HG02884 (cell line): ENCODE measurements at regions not wholly inside any gene's neighbourhood (a gene's known extent, or its start where the extent isn't known, plus 50 kb on each side); places are given as distances from the start of the nearest gene placed in this dataset.

Experiments used
- ATAC-seq: cut with Tn5 transposase; IDR thresholded peaks from one replicate; pipeline ENCODE4 v1.9.1; 2021; ENCODE audit warnings: mild to moderate bottlenecking, moderate library complexity; ENCODE audit not compliant: unreplicated experiment

DNA sequence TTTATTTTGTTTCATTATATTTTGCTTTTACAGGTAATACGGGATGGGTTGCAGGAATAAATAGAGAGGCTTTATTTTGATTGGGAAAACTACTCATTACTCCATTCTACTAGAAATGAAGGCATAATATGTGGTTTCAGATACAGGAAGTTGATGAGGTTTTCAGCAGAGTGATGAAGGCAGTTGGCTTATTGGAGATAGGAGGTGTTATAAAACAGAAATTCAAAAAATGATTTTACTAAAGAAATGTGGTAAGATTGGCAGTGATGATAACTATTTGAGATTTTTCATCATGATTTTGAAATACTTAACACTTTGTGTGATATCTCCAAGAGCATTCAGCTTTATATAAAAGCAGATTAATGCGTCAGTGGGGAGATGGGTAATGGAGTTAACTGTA is 1445.7 kb upstream of the CADM2 start:
- ATAC-seq, result no peak

DNA sequence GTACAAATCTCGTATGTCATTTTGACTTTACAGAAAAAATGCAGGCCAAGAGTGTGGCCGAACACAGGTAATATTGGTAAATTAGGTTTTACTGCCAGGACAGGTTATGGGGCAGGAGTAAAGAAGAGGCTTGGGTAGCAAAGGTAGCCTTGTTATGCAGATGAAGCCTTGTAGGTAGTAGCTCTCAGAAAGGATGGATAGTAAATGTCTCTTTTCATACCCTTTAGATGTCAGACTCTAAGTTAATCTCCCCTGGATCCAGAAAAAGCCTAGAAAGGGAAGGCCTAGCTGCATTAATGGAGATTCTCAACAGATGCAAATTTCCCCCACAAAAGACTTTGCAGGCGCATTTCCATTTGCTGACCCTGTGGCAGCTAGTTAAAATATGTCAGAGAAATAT is 1445.1 kb upstream of the CADM2 start:
- no peak for ATAC-seq

- ATAC-seq, result no peak
These were observed 1444.5 kb upstream of the CADM2 start for GRCh38 chr3:83514130-83514914.

- ATAC-seq, result no peak
These were observed 1443.7 kb upstream of the CADM2 start for GRCh38 chr3:83515123-83515522.

- ATAC-seq, result peak; percentile 91
These were observed 1435.2 kb upstream of the CADM2 start for GRCh38 chr3:83523470-83524073.

DNA sequence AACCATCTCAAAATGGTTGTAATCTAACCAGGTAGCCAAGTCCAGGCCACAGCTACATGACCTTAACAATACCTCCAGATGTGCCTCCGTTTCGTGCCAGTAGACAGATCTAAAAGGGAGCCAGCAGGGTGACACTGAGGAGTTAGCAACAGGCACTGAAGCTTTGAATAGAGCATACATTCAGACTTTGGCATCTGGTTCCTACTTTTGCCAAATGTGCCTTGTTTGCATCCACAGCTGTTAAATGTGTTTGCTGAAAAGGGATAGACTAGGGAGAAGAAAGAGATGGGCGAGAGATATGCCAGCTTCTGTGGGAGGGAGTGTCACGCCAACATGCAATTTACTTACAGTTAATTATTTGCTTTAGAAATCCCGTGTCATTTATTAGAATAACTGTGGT is 1433.9 kb upstream of the CADM2 start:
- no peak for ATAC-seq

DNA sequence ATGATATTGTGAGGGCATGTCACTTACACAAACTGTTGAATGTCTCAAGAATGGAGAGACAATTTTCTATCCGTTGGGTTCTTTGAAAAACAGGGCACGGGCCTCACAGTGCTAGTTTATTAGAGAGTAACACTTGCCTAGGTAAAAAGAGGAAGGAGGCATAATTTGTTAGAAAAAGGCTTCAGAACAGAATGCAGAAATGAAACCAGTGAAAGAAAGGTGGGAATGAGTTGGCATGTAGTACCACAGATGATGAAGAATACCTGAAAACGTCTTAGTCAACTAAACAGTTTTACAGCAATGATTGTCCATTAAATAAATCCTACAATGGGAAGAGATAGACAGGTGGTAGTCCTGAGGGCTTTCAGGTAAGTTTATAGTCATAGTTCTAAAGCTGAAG is 1399.7 kb upstream of the CADM2 start:
- no peak for ATAC-seq

DNA sequence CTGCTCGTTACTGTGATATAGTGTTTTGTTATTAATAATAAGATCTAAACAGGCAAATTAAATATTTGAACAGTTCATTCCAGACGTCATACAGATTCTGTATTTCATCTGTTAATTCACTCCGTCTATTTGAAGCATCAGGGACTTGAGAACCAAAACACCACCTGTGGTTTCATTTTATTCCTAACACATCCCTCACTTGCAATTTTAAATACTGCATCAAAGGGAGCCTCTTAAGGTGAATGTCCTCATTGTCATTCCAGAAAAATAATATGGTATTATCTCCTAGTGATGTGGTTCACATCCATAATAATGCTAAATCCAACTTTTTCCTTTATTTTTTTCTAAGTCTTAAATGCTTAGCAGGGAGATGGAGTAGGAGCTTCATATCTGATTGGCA is 1390.9 kb upstream of the CADM2 start:
- no peak for ATAC-seq

- no peak for ATAC-seq
These were observed 1377.2 kb upstream of the CADM2 start for GRCh38 chr3:83581546-83581945.

- no peak for ATAC-seq
These were observed 1357.1 kb upstream of the CADM2 start for GRCh38 chr3:83601704-83602103.

DNA sequence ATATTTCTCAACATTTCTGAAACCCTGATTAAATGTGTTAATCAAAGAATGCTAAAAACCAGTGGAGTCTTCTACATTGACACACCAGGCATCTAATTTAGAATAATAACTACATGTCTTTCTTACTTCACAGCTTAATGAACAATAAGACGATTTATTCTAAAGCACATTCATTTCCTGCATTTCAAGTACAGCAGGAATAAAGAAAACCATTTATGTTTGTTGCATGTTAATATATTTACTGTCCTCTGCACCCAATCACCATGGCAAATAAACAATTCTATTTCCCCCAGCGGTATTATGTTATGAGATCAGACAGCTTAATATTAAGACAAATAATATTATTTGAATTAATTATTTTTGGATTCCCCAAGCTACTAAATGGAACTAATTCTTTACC is 1336.3 kb upstream of the CADM2 start:
- ATAC-seq, result no peak

- no peak for ATAC-seq
These were observed 1333.5 kb upstream of the CADM2 start for GRCh38 chr3:83625261-83625660.

- no peak for ATAC-seq
These were observed 1330.3 kb upstream of the CADM2 start for GRCh38 chr3:83628471-83628870.

- no peak for ATAC-seq
These were observed 1326.3 kb upstream of the CADM2 start for GRCh38 chr3:83632526-83632925.

- no peak for ATAC-seq
These were observed 1325.0 kb upstream of the CADM2 start for GRCh38 chr3:83633758-83634157.

DNA sequence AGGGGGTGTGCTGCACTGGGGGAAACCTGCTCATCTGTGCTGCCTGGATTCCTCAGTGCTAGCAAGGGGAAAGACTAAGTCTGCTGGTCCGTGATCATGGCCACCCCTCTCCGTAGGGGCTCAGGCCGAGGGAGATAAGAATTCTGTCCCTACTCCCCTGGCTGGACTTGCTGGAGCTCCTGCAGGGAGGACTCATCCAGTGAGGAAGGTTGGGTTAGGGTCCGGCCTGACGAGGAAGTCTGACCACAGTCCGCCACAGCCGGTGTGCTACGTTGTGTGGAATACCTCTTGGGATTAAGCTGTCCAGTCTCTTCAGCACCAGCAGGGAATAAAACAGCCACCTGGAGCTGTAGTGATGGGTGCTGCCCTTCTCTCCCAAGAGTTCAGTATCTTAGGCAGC is 1309.1 kb upstream of the CADM2 start:
- no peak for ATAC-seq

DNA sequence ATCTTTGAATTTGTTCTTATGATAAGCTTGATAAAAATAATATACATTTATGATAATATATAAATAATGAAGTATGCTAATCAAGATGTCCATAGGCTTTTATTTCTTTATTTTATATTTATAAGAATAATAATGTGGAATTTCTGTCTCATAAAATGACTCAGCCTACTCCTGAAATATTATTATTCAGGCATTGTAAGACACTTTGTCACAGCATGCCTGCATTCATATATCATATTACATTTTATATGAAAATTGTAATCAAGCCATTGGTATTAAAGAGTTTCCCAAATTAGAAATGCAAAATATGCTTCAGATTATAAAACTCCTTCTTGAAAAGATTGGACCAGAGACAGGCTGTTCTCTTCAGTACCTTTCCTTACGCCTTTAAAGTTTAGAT is 1303.7 kb upstream of the CADM2 start:
- no peak for ATAC-seq

DNA sequence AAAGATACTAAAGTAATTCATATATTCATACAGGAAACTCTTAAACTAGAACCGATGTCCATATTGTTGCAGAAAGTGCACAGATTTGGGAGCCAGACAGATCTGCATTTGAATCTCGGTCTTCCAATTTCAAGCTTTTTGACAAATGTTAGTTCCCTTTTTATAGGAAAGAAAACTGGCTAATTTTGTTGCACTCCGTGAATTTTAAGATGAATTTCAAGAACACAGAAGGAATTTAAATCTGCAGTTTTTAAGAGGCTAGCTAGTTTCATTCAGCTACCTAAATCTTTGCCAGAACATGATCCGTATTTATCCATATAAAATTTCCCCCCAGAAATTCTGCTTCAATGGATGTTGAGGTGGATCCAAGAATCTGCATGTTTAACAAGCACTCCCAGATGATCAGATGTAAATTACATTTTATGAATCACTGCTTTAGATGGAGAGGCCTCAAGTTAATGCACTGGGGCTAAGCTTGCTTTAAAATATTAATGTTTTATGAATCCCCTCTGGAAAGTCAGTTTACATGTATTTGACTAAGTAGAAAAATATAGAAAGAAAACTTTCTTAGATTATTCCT is 1296.3 kb upstream of the CADM2 start:
- ATAC-seq, result no peak

- ATAC-seq, result no peak
These were observed 1288.4 kb upstream of the CADM2 start for GRCh38 chr3:83670416-83670815.

DNA sequence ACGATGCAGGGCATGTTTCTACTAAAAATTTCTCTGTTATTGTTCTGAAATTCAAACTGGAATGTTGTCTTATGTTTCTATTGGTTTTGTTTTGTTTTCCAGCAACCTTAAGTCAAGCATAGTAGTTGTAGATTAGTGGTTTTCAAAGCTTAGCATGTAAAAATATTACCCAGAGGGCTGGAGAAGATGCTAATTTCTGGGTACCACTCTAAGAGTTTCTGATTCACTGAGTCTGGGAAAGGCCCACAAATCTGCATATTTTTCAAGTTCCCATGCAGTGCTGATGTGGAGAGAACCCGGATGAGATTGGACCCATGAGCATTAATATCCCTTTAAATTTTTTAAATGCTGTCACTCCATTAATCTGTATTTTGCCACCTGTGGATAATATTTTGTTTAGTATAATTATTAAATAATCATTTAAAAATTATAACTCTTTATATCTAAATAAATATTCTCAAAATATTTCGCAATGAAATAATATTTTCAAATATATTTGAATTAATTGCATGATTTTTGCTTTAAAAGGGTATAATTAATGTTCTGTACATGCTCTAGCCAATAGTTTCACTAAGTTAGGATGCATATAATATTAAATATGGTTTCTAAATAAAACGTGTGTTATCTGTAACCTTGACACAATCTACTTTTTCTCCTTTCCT is 1274.7 kb upstream of the CADM2 start:
- ATAC-seq, result no peak

GRCh38 chr3:83706669-83707068 is 1252.1 kb upstream of the CADM2 start:
- ATAC-seq, result no peak

DNA sequence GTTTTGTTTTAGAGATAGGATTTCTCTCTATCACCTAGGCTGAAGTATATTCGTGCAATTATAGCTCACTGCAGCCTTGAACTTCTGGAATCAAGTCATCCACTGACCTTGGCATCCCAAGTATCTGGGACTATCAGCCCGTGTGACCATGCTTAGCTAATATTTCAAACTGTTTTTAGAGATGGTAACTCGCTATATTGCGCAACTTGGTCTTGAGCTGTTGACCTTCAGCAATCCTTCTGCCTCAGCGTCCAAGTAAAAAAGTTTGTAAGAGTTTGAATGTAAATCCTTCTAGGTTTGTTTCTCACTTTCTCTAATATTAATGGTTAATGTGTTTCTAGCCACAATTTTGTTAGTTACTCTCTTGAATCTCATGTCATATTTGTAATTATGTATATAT is 1243.5 kb upstream of the CADM2 start:
- ATAC-seq, result no peak
